Effector CD8-positive, alpha-beta T cell (primary cell): ENCODE measurements at regions not wholly inside any gene's neighbourhood (a gene's known extent, or its start where the extent isn't known, plus 50 kb on each side); places are given as distances from the start of the nearest gene placed in this dataset.
"Not testable (repeated sequence)": the region's sequence is repeated elsewhere in the genome, so short reads cannot be mapped to it uniquely, and the experiment has no call there.

Source experiments
- DNase-seq: peaks from one replicate; lab custom pipeline; 2025; lab: John Stamatoyannopoulos, UW

DNA sequence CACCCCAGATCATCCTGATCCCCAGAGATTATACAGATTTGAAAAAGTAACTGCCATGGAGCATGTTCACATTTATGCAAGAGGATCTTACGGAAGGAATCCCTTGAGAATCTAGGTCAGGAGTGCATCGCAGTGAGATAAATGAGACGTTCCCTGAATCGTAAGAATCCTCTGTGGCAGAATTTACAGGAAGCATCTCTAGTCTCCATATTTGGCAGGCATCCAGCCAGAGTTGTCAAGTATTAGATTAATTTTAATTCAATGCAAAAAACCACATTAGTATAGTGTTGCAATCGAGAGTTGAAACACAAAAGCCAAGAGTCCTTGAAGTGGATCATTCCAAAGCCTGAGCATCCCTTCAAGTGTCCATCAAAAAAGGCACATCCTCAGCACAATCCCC, 100.8 kb downstream of the RRAGC start:
- DNase-seq, result no peak

DNA sequence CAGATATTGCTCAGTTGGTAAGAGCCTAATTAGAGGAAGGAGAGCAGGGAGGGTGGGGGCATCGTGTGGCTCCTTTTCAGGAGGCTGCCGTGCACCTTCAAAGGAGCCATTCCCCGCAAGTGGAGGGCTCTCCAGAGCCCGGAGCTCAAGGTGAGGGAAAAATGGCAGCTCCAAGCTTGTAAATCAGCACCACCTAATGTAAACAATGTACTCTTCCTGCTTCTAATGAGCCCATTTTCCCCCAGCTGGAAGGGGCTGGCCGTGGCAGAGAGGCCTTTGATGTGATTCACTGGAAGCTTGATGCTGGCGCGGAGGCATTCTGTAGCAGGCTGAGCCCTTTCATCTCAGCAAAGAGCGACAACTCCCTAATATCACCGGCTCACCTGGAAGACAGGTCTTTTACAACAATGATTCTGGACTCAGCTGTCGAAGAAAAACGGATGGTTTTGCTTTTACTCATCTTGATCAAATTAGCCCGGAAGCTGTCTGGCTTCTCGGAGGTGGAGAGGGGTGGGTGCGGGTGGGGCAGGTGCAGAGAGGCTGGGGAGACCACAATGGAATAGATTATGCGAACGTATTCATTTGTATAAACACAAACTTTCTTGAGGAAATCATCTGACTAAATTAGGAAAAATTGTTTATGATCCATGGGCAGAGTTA, 112.5 kb downstream of the RRAGC start:
- no peak for DNase-seq

DNA sequence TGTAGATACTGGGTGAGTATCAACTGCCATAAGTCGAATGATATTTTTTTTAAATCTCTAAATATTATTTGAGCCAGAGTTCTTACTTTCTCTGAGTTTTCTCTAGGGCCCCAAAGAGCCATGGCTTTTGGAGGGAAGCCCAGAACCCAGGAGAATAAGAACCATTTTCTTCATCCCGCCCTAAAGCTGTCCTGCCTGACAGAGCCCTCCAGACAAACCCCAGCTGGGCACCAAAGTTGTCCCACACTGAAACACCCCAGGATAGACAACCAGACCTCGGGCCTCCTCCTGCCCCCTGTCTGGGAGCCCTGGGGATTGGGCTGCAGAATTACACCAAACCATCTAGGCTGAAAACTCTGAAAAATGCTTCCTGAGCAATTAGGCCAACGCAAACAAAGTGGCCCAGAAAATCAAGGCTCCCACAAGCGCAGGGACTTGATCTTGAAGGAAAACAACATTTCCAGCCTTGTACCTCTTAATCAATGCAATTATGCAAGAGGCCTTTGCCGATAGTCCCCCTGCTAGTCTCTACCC, 113.1 kb downstream of the RRAGC start:
- no peak for DNase-seq

DNA sequence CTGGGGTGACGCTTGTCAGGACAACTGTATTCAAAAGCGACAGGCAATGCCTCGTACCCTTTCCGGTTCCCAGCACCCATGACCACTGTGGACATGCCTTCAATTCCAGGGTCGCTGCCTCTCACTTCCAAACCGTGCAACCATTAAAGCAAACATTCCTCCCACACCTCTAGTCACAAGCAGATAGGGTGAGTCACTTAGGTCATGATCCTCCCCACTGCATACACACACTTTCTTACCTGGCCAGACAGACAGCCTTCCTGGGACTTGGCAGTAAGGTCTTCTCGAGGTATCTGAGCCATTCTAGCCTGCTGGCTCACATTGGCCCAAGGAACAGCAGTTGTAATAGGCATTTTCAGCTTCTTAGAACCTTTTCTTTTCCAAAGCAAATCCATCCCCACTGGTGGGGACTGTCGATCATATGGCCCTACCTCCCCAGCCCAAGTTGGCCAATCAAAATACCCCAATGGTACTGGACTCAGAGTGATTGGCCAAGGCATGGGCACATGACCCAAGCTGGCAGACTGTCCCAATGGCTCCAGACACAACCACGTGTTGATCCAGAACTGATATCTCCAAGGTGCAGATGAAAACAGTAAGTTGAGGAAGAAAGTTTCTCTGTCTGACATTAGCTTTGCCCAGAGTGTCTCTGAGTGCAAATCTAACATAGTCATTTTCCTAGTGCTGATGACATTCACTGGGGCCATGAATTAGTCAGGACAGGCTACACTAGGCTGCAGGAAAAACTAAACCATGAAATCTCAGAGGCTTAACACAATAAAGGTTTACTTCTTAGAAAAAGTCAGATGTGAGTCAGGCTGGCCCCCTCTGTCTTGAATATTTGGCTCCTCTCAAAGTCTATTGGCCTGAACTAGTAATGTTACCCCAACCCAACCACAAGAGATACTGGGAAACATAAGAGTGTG, 113.8 kb downstream of the RRAGC start:
- no peak for DNase-seq

DNA sequence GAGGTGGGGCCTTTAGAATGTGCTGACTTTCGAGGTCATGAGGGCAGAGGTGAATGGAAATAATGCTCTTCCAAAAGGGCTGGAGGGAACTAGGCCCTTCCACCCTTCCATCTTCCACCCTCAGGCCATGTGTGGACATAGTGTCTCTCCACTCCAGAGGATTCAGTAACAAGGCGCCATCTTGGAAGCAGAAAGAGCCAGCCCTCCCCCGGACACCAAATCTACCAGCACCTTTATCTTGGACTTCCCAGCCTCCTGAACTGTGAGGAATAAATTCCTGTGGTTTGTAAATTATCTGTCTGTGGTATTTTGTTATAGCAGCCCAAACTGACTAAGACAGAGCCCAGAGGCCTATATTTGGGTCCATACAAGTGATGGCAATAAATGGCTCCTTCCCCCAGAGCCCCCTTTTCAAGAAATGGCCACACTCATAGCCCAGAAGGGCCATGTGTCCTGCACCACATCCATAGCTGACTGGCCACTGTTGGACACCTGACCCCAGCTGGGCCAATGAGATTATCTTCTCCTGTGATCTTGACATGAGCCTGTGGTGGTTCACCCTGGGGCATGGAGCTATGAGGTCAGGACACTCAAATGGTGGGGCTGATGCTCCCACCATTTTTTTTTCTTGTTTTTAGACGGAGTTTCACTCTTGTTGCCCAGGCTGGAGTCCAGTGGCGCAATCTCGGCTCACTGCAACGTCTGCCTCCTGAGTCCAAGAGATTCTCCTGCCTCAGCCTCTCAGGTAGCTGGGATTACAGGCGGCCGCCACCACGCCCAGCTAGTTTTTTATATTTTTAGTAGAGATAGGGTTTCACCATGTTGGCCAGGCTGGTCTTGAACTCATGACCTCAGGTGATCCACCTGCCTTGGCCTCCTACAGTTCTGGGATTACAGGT, 114.9 kb downstream of the RRAGC start:
- no peak for DNase-seq

DNA sequence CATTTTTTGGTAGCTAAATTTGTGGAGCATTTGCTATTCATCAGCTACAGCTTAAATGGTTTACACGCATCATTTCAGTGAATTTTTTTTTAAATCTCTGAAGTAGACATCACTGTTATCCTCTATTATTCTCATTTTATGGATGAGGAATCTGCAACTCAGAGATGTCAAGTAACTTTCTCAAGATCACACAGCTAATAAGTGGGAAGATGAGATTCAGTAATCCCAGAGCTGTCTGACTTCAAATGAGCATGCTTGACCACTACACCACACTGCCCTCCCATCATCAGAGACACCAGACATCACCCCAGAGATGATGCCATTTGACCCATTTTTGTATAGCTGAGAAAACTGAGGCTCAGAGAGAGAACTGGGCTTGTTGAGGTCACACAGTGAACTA, 116.4 kb downstream of the RRAGC start:
- DNase-seq, result no peak

DNA sequence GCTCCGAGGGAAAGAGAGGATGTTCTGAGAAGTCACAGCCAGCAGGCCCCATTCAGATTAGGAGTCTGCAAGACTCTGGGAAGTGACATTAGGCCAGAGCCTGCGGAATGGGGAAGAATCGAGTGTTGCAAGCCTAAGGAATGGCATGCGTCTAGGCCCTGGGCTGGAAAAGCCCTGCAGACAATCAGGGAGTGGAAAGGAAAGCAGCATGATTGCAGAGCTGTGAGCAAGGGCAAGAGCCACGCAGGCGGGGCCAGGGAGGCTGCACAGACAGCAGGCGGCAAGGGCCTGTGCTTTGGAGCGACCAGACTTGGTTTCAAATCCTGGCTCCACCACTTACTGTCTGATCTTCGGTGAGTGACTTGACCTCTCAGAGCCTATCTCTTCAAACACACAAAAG, 118.2 kb downstream of the RRAGC start:
- no peak for DNase-seq

DNA sequence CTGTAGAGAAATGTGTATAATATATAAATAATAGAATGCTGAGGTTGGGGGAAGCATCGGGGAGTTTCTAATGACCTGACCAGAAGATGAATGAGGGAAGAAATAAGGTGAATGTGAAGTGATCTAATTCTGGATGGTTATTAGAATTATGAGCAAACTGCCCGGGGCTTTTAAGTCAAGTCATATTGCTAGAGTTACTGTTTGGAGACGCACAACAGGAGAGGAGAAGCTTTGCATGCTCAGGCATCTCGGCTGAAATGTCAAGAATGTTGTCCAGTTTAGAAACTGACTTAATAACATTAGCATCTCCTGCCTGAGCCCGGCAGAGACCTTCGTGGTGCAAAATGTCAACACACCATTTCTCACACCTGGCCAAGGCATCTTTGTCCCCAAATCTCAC, 119.1 kb downstream of the RRAGC start:
- no peak for DNase-seq

DNA sequence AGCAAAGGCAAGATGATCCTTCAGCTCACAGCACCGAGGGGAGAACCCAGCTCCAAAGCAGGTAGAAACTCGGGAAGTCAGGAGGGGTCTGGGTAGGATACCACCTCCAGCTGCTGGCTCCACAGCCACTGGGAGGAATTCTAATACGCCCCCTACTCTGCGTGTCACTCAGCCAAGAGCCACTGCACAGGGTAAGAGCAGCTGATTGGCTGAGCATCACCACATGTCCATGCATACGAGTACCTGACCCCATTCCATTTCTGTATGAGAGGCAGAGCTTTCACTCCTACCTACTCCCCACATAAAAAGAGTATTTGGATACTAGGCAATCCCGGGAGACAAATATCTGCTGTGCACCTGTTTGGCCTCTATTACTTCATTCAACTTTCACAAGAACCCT, 121.4 kb downstream of the RRAGC start:
- DNase-seq, result no peak

DNA sequence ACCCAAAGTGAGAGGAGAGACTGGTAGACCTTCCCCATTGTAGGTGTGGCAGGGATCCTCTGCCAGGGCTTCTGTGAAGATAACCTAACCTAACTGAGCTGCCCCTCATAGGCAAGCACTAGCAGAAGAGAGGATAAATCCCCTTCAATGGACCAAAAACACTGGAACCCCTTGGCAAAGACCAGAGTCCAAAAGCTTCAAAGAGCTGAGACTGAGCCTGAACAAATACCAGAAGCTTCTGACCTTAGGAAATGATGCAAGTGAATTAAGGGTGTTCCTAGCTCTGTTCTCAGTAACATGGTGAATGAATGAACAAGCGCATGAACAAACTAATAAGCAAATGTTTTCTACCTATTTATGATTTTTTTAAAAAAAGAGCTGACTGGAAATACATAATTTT, 123.2 kb downstream of the RRAGC start:
- no peak for DNase-seq

DNA sequence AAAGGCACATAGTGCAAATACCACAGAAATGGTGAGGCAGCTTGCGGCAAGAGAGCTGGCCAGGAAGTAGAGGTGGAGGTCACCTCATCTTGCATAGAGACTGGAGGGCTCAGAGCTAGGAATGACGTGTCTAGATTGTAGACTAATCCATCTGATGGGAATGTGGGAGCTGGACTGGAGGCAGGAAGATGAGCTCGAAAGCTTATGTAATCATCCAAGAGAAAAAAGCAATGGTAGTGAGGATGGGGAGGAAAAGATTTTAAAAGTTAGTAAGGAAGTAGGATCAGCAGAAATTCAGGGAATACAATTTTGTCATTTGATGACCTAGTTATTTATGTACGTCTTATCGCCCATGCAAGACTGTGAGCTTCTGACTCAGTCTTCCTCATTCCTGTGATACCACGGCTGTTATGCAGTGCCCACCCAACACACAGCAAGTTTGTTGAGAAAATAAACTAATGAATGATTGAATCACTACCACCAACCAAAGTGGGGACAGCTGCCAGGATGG, 123.9 kb downstream of the RRAGC start:
- no peak for DNase-seq

DNA sequence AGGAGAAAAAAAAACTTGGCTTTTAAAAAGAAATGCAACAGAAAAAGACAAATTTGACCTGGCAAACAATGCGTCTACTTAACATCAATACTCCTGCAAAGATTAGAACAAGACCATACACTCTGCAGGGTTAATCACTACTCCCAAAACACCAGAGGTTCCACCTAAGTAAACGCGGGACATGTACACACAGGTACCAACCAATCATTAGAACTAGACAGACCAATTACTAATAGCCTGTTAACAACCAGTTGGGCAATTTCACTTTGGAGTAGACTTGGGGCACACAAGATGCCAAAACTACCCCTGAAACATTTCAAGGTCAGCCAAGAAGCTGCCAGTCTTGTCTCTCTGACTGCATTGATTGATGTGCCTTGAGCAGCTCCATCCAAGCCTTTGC, 125.8 kb downstream of the RRAGC start:
- no peak for DNase-seq

DNA sequence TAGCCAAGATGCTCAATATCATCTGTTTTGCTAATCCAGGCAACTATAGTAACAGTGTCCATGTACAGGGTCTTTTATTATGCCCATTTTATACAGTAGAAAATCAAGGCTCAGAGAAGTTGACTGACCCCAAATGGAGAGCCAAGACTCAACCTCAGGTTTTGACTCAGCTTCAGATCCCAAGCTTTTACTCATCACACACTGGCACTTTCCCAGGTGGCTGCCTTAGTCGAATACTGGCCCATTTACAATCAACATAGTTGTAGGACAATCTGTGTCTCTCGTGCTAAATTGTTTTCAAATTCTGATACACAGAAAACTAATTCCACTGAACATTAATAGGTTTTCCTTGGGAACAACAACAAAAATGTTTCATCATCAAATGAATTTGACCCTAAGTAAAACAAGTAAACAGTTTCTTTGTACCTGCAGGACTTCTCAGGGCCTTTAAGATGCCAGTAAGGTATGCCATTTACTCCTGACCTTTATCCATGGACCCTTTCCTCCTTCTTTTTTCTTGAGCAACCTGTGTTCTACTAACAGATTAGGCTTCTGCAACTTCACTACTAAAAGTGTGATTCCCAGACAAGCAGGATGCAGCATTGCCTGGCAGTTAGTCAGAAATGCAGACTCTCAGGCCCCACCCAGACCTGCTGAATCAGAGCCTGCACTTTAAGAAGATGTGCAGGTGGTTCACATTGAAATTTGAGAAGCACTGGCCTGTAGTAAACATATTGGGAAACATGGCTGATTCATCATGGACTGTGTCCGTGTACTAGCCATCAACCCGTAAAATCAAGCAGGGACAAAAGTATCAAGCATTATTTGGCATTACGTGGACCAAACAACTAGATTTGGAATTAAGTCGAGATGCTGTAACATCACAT, 128.8 kb downstream of the RRAGC start:
- no peak for DNase-seq

DNA sequence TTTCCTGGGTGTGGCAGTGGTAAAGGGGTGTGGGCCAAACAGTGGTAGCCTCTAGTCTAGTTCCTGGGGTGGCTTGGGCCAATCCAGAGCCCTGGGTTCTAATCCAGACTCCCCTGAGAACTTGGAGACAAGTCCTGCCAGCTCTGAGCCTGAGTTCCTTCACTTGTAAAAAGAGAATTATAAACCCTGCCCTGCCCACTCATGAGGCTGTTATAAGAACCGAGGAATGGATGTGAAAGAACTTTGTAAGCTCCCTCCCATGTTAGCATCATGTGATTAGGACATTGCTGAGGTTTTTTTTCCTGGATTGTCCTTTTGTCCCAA, 131.0 kb downstream of the RRAGC start:
- DNase-seq, result no peak

DNA sequence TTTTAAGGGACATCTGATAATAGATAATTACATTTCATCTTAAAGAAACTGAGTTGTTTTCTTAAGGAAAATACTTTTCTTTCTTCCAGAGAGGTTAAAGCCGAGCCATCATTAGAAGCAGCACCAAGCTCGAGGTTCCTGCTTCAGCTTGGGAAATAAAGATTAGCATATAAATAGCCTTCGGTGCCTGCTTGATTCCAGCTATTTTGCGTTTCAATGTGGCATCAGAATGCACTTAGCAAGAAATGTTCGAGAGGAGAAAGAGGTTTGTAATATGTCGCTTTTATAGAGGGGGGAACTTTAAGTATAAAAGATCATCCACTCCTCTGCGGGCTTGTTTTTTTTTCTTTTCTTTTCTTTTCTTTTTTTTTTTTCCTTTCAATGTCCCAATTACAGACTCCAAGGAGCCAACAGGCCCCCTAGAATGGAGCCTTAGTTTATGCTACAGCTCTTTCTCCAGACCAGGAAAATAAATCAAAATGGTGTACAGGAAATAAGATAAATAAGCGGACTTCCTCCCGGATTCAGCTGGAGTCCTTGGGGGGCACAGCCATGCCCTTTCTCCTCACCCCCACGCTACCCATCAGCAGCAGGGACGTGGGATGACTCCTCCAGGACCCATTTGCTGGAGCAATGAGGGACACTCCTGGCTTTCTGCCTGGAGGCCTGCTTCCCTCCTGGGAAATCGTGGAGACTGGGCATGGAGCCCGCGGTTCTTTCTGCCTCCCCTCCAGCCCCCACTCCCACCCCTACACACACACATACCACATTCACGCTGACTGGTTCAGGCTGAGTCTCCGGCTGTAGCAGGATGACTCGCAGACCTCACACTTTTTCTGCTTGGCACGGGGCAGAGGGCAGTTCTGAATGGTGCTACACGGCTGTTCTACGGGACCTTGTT, 131.6 kb downstream of the RRAGC start:
- no peak for DNase-seq

DNA sequence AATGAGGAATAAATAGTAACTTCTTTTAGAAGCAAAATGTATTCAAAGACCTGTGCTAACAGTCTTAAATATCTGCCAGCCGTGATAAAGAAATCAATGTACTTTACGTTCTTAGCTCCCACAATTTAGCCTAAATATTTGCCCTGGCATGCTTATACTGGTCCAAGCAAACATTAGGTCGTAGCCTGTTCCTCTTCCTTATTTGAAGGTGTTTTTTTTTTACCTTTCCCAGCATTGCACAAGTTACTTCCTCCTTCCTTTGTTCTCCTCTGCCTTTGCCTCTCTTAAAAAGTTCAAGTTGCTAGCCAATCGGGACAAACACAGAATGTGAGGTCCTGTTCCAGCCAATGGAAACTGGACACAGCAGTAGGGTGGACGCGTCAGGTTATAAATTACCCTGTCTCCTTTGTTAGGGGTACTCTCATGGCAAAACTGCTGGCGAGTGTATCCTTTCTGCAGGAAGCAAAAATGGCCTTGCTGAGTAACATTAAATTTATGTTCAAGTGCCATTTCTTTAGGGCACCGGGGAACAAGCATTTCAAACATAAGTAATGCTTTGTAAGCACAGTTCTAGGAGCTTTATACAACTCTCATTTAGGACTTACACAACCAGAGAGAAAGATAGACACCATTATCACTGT, 134.1 kb downstream of the RRAGC start:
- not testable (repeated sequence) for DNase-seq

DNA sequence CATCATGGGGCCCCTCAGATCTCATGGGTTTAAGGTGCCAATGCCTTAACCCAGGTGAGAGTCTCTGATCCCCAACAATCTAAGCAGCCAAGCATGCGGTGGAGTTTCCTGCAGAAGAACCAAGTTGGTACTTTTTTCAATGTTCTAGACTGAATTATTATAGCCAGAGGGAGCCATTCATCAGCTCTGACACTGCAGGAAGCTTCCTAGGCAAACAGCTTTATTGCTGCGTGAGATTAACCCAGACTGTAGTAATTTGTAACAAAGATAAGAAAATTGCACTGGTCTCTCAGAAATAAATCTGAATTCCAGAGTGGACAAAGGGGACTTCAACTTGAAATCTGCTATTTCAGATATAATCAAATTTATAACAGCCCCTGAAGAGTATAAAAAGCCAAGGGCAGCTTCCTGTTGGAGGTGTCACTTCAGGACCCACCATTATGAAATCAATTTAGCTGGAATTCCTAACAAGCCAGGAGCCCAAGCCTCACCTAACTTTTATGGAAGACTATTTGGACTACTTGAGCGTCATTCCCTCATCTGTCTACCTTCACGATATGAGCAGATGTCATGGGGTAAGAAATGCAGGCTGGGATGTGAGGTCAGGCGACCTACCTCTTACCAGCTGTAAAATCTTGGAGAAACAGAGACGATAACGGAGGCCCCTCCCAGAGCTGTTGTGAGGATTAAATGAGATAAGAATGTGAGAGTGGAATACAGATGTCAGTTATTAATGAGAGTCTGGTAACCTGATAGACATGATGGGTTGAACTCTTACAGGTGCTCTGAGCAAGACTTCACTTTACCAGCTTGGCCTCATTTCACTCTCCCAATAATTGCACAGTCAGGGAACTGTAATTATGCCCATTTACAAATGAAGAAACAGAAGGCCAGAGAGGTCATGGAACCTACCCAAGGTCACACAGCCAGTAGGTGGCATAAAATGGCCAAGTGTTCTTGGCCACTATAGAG, 135.1 kb downstream of the RRAGC start:
- no peak for DNase-seq

DNA sequence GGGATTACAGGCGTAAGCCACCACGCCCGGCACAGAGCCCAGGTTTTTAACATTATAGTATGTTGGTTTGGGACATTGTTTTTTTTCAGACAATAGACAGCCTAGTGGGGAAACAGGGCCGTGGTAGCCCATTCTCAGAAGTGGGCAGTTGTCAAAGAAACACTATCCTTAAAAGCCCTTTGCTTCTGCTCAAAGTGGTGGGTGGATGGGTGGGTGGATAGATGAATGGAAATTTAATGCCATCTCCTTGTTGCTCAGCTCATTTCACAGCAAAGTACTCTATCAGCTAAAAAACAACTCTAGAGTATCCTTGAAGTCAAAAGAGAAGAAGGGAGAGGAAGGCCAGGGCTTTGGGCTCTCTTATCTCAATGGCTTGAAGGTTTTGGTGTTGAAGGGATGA, 137.8 kb downstream of the RRAGC start:
- no peak for DNase-seq
